ENCODE measurements at regions not wholly inside any gene's neighbourhood (a gene's known extent, or its start where the extent isn't known, plus 50 kb on each side); places are given as distances from the start of the nearest gene placed in this dataset.
"Not testable (repeated sequence)": the region's sequence is repeated elsewhere in the genome, so short reads cannot be mapped to it uniquely, and the experiment has no call there.

DNA sequence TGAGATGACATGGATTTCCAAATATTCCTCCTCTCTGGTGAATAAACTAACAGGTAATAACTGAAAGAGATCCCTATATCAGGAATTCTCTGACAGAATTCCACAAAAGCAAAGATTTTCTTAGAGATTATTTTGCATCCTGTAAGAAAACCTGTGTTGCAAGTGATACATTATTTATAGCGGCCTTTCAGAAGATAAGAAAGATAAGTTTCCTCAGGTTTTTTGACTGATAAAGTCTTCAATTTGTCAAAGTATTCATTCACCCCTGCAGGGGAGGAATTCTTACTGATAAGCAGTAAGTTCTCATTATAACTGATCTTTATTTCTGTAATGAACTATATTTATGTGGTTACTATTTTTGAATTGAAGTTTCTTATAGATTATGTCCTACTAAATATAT, 554.0 kb downstream of the ARL4A start:
- no peak for DNase-seq

GRCh38 chr7:13257661-13258060, 570.2 kb downstream of the ARL4A start:
- no peak for DNase-seq

DNA sequence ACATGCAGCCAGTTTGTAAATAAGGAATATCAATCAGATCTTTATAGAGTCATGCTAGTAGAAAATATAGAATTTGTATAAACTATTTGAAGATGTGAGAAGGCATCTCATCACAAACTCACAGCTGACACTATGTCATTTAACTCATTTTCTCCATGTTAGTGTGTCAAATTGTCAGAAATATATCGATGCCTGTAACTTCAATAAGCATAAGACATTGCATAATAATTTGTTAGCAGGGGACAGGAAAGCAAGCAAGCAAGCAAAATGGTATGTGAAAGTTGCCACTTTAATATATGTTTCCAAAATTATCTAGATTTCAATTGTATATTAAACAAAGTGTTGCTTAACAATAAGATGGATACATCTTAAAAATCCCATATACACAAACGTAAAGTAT, 571.0 kb downstream of the ARL4A start:
- no peak for DNase-seq

DNA sequence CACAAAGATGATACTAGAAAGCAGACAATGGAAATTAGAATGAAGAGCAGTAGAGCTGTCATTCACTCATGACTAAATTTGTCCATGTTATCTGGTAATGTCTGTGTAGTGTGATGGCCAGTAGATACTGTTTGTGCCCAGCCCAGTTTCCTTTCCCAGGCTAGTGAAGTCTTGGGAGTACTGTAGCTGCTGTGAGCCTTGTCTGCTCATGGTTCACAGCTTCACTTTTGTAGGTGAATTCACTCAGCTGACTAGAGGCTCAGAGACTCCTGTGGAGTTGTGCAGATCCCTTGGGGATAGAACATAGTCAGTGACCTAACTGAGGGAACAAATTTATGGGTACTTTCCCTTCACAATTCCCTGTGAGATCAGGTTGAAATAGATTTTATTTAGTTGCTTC, 572.5 kb downstream of the ARL4A start:
- no peak for DNase-seq

DNA sequence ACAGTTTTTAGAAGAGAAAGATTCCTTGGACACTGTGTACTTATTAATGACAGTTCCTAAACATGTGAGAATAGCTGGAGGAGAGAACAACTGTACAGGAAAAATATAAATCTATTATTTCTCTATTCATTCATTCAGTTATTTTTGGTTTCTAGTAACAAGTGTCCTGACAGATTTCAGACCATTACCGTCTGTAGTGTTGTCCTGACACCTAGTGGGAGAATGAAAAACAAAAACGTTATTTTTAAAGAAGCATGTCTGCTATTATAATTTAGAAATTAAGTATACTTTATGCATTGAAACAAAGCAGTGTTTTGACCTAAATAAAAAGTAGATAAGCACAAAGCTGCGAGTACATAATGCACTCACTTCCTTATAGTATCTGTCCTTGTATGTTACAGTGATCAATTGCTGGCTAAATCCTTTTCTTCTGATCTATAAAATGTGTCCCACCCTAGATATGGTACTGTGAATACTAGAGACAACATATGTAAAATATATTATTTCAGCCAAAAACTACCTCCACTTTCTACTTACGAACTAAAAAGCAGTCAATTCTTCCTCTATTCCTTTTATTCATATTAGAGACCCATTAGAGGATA, 575.6 kb downstream of the ARL4A start:
- peak; percentile 28 for DNase-seq

GRCh38 chr7:13265271-13265670, 577.8 kb downstream of the ARL4A start:
- no peak for DNase-seq

- DNase-seq, result not testable (repeated sequence)
Observed at GRCh38 chr7:13274205-13274604, 586.8 kb downstream of the ARL4A start.

DNA sequence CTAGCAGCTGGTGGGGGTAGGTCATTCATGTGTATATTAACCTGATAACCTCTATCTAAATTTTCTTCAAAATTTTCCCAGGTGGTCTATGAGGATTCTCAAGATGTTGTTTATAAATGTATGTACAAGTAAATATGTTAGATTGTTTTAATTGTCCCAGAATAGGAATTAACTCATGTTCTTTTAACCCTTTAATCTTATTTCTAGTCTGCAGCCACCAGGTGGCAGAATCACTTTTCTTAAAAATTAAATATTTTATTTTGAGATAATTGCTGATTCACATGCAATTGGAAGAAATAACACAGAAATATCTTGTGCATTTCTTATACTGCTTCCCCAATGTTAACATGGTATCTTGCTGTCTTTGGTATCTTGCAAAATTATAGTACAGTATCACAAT, 589.5 kb downstream of the ARL4A start:
- DNase-seq, result no peak

- no peak for DNase-seq
Observed at GRCh38 chr7:13278020-13278419, 590.6 kb downstream of the ARL4A start.

- peak; percentile 37 for DNase-seq
Observed at GRCh38 chr7:13279854-13280435, 592.5 kb downstream of the ARL4A start.

DNA sequence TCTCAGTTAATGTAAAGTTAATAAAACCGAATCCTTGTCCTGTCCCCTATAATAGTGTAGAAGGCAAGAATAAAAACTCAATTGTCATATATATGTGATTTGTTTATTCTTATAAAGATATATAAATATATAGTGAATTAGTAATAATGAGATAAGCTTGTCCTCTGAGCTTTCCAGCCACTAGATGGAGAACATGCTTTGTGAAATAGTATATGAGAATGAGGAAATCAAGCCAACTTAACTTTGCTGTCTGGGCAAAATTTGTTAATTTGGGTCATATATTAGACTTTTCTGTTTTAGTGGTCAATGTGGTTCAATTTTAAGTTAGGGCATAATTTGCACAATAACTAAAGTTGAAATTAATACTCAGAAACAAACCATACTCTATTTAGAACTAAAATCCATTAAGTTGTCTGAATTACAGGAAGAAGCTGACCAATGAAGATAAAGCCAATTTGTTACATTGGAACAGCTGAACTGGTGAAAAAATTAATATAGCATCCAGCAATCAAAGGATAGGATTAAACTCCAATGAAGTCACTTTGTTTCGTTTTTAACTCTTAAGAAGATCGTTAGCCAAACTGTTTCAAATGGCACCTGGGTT, 595.0 kb downstream of the ARL4A start:
- DNase-seq, result no peak

DNA sequence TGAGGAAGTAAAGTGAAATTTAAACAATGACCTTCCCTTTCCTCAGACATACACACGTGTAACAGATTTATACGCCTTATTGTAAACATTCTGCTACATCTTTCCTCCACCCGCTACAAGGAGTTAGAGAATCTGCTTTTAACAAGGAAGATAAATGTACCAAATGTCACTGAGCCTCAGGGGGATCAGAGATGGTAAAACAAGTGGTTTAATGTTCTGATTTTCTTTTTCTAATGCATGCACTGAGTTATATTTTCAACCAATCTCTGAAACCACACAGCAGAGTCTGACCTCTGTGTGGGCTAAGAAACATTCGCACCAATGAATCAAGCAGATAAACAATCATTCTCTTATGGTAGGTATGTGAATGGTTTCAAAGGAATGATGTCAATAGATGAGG, 599.5 kb downstream of the ARL4A start:
- DNase-seq, result no peak

DNA sequence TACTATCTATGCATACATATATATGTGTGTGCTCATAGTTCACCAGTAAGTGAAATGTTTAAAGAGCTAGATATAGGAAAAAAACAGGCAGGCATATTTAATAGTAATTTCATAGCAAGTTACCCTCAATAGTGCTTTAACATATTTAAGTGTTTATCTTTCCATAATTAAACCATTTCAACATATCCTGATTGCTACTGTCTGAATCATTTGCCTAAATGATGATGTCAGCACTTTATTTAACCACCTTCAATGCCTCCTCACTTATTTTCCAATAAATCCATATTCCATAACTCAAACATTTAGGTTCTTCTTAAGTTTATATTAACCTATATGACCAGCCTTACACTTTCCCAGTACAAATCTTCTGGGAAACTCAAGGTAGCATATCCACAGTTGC, 601.1 kb downstream of the ARL4A start:
- DNase-seq, result no peak

GRCh38 chr7:13290975-13291374, 603.5 kb downstream of the ARL4A start:
- DNase-seq, result no peak

- DNase-seq, result no peak
Observed at GRCh38 chr7:13293264-13294002, 606.0 kb downstream of the ARL4A start.

DNA sequence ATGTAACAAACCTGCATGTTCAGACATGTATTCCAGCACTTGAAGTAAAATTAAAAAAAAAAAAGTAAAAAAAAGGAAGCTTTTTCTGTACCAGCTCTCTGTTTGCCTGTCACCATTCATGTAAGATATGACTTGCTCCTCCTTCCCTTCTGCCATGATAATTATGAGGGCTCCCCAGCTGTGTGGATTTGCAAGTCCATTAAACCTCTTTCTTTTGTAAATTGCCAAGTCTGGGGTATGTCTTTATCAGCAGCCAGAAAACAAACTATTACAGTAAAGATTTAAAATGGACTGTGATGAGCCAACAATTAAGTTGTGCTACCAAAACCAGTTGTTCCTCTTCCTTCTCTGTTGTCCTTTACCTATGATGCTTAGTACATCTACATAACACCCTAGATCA, 619.6 kb downstream of the ARL4A start:
- DNase-seq, result no peak

DNA sequence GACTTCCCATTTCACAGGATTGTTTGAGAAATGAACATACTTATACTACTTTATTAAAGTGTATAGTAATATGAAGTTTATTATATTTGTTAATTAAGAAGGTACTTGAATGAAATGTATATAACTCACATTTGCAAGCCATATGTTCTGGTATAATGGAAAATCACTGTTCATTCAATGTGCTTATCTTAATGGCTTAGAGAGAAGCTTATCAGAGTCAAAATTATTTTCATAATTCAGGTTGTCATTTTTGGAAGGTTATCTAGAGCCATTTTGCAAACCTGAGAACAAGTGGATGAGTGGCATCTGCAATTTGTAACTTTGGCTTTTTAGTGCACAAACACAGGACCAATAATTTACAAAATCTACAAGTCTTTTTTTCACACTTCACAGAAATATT, 621.0 kb downstream of the ARL4A start:
- no peak for DNase-seq

GRCh38 chr7:13309535-13309934, 622.1 kb downstream of the ARL4A start:
- DNase-seq, result no peak

DNA sequence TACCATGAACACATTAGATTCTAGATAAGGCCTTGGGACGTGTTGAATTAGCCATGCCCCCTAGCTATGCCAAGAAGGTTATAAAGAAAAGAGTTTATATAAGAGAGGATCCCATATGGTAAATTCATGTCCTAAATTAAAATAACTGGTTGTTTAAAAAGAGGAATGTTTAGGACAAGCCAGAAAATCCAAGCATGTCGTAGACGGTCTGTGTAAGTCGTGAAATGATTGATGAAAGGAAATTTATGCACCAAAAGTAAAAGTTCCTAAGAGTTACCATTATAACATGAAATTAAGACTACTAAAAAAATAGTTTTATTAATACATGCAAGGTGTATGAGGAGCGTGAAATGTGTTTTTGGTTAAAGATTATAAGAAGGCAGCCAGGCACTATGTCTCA, 624.9 kb downstream of the ARL4A start:
- DNase-seq, result no peak

DNA sequence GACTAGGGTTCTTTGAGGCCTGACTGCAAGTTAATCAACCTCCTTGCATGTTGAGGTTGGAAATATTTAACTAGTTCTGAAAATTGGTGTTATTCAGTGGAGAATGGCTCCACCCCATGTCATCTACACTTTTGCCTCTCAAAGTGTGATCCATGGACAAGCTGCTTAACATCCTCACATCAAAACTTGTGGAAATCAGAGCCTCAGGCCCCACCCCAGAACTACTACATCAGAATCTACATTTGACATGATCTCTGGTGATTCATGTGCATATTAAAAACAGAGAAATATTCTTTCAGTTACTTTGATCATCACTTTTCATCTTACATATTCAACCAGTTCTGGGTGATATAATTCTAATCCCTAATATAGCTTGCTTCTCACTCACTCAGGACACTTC, 632.9 kb downstream of the ARL4A start:
- no peak for DNase-seq

DNA sequence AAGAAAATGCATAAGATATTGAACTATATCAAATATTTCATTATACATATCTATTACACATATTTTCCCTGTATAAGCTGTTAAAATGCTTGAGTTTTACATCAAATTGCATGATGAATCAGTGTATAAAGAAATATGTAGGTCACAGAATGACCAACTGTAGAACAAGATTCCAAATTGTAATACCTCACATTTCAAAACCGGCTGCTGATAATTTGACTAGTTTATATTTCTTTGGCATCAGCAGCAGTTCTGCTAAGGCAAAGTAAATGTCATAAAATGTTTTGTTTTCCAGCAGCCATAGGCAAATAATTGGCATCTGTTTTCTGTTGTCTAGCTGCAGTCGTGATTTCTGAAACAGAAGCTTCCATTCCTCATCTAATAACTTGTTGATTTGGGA, 633.9 kb downstream of the ARL4A start:
- no peak for DNase-seq

- no peak for DNase-seq
Observed at GRCh38 chr7:13322126-13322525, 634.7 kb downstream of the ARL4A start.

GRCh38 chr7:13327669-13328068, 640.2 kb downstream of the ARL4A start:
- DNase-seq, result no peak

- DNase-seq, result no peak
Observed at GRCh38 chr7:13333371-13333770, 645.9 kb downstream of the ARL4A start.
